NCI-H2107 treated with DMSO at 0.1 percent for 48 hours (cell line): ENCODE measurements at regions not wholly inside any gene's neighbourhood (a gene's known extent, or its start where the extent isn't known, plus 50 kb on each side); places are given as distances from the start of the nearest gene placed in this dataset.

ENCODE experiments used
- DNase-seq: peaks from one replicate; lab custom pipeline; 2025; ENCODE audit not compliant: unreplicated experiment; lab: John Stamatoyannopoulos, UW

DNA sequence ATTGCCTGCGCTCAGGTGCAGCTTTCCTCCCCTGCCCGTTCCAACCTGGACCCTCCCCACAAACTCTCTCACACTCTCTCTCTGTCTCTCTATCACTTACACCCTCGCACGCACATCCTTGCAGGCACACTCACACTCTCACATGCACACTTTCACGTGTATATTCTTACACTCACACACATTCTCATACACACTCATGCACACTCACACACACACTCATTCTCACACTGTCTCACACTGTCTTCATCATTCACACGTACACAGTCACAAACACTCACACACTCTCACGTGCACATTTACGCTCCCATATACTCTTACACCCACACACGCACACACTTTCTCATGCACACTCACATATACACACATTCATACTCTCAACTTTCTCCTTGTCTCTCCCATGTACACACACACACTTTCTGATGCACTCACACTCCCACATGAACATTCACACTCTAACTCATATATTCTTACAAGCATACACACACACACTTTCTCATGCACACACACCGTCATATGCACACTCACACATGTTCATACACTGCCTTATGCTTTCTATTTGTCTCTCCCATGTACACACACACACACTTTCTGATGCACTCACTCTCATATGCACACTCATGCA, 229.3 kb downstream of the SNX18 start:
- DNase-seq = no peak

DNA sequence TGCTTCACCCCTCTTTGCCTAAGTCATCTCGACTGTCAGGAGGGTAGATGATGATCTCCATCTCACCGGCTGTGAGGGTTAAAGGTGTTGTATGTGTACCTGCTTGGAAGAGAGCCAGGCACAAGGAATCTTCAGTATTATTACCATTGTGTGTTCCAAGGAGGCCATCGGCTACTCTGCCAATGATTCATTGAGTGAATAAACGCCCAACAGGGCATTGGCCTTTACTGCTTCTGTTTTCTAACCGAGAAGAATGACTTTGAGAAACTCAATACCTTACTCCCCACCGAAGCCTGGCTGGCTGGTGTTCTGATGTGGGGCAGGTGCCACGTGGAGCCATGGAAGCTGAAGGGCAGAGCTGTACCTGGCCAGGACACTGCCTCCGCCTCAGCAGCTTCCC, 228.8 kb downstream of the SNX18 start:
- DNase-seq = no peak

DNA sequence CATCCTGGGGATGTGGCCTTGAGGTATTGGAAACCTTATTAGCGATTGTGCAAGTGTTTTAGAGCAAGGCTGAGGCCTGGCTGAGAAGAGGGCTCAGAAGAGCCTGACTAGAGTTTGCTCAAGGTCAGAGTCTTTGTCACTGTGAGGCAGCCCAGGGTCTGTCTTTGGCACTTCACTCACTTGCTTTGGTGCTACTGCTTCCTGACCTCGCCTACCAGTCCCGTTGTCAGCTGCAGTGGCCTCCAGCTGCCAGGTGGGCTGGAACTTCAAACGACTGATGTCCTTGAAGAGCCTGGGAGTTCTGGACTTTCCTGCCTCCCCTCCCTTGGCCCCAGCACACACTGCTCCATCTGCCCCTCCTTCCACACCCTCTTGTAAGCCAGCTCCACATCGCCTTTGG, 228.0 kb downstream of the SNX18 start:
- no peak for DNase-seq

DNA sequence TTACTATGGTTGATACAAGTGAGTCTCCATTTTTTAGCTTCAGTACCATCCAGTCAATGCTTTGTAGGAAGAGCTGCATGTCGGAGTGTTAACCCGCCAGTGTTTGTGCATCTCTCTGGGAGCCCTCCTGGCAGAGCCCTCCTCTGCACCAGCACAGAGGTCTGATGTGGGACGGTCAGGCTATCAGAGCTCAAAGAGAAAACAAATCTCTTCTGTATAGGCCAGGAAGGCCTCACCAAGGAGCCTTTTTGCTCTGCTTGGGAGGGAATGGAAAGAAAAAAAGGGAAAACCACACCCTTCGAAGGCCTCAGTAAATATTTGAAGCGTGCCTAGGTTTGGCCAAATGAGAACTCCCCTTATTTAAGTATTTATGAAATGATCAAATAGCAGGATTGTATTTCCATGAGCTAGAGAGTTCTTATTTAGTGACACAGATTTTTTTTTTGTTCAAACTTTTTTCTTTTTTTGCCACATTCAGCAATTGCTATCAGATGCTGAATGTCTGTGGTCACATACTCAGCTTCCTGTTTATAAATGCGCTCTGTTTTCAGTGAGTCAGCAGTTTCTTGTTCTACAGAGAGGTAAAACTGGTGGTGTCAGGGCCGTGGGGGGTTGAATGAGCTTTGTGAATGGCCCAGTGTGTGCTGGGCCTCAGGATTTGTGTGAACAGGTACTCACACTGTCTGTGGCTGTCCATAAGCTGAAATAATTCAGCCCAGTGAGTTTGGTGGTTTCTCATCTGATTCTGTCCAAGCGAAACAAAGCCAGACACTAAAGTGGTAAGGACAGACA, 226.6 kb downstream of the SNX18 start:
- no peak for DNase-seq

- no peak for DNase-seq
Observed at GRCh38 chr5:54743581-54743980, 226.0 kb downstream of the SNX18 start.

DNA sequence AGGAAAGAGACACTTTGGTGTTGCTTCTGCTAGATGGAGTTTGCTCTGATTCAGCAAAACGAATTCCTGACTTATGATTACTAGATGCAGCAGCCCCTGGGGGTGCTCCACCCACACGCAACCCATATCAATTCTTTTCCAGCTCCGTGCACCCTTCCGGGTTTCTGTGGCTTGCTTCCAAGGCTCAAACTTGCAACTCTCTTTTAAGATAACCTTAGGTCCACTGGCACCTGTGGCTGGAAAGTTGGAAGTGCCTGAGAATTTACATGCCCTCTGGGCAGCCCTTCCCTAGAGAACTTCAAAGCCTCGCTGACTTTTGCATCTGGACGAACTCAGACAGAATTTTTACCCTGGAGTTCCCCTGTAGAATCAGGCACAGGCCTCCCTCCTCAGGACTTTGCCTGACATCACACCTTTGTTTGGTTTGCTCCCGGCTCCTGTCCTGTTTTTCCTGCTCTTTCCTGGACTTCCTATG, 224.9 kb downstream of the SNX18 start:
- DNase-seq = no peak

DNA sequence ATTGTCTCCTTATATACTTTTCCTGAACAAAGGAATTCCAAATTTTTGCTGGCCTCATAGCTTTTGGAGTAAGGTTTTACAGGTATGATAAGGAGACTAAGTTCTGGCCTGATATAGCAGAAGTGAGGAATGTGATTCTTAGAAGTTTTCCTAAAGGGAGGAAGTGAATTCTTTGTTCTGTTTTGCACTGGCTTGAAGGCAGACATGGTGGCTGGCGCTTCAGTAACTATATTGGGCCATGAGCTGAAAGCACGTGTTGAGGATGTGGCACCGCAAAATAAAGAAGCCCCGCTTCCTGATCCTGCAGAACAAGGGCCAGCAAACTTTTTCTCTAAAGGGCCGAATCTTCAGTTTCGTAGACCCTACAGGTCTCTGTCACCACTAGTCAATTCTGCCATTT, 224.2 kb downstream of the SNX18 start:
- no peak for DNase-seq

DNA sequence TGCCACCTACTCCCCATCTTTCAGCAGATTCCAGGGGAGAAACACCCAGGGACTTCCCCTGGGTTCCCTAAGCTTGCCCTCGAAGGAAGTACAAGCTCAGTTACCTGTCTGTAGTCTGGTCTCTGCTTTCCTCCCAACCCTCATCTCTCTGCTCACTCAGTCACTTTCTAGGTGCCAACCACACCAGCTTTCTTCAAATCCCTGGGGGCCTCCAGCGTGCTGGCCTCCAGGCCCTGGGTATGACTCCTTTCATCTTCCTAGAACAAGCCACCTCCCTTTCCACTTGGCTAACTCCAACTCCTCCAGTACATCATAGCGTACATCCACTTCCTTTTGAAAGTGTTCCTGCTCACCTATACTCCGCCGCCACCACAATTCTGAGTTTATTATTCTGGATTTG, 222.6 kb downstream of the SNX18 start:
- no peak for DNase-seq

GRCh38 chr5:54739371-54739770, 221.8 kb downstream of the SNX18 start:
- no peak for DNase-seq

DNA sequence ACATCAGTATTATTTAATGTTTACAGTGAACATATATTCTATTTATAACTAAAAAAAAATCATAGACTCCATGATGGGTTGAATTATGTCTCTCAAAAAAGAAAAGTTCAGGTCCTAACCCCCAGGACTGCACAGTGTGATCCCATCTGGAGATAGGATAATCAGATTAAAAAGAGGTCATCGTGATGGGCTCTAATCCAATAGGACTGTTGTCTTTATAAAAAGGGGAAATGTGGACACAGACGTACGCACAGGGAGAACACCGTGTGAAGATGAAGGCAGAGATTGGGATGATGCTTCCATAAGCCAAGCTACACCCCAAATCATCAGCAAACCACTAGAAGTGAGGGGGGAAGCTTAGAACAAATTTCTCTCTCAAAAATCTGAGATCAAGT, 221.4 kb downstream of the SNX18 start:
- no peak for DNase-seq

DNA sequence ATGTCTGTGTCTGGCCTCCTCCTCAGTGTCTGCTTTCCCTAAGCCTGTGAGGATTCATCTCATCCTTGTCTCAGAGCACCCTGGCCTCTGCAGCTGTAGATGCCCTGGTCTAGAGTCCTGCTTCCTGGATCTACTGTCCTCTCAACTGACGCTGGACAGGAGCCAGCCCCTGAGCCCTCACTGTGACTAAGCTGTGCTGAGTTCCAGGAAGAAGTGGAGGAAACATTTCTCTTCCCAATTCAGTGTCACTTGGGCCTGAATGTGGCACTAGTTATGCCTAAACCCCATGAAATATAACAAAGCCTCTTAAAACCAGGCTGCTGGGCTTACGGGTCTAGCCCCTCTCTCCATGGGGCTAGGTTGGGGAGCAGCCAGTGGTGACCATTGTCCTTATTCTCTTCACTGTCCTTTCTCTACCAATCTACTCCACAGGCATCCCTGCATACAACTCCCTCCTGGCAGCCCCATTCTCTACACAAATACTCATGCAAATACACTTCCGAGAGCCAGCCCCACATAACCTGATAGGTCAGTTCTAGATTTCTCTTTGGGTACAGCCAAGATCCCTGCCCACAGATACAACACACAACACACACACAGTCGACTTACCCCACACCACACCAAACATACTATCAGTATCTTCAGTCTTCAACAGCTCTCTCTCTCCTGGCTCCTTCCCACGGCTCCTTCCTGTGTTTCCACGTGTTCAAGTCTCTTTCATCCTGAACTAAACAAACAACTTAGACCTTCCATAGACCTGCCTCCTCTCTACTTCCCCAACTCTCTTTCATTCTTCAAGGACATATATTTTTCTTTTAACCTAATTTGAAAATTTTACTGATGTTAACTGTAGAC, 220.8 kb downstream of the SNX18 start:
- DNase-seq = no peak

DNA sequence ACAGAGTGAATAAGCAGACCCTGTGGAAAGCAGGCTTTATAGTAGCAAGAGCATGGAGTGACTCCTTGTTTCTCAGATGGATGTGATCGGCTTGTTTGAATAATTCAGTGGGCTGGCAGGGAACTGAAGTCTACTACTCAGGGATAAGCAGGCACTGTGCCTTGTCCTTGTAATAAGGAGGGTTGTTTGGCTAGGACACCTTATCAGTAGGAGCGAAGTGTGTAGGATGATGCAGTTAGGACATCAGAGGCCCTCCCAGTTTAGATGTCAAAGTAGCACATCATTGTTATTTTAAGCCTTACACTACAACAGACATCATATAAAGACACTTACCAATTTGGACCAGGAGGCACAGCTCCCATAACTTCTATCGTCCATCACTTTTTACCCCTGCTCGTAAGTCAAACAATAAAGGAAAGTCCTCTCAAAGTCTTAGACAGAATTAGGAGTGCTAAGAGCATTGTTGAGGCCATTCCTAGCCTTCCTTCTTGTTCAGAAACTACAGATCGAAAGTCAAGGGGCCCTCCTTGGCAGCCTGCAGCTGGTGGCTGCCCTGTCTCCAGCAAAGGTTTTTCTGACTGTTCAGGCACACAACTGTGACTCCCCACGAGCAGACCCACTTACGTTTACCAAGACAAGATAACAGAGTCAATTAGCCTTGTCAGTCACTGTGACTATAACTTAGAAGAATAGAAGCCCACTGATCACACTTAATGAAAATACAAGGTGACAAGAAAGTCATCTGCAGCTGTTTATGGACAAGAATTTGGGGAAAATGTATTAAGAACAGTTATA, 218.6 kb downstream of the SNX18 start:
- DNase-seq = no peak

- no peak for DNase-seq
Observed at GRCh38 chr5:54733101-54733500, 215.5 kb downstream of the SNX18 start.

DNA sequence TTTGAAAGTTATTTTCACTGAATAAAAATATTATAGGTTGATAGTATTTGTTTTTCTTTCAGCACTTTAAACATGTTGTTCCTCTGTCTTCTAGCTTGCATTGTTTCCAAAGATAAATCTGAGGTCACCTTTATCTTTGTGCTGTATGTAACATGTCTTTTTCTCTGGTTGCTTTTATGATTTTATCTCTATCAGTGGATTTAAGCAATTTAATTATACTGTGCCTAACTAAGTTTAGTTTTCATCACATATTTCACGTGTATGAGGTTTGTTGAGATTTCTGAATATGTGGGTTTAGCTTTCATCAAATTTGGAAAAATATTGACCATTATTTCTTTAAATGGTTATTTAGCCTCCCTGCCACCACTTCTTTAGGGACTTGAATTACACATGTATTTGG, 214.5 kb downstream of the SNX18 start:
- DNase-seq = no peak

GRCh38 chr5:54728588-54728915, 211.0 kb downstream of the SNX18 start:
- DNase-seq = no peak

GRCh38 chr5:54727874-54728587, 210.5 kb downstream of the SNX18 start:
- DNase-seq = no peak

- no peak for DNase-seq
Observed at GRCh38 chr5:54725391-54726280, 208.1 kb downstream of the SNX18 start.

GRCh38 chr5:54722846-54723433, 205.4 kb downstream of the SNX18 start:
- DNase-seq = no peak
